HG02759 (cell line): ENCODE measurements at regions not wholly inside any gene's neighbourhood (a gene's known extent, or its start where the extent isn't known, plus 50 kb on each side); places are given as distances from the start of the nearest gene placed in this dataset.
"Not testable (repeated sequence)": the region's sequence is repeated elsewhere in the genome, so short reads cannot be mapped to it uniquely, and the experiment has no call there.

ENCODE experiments used
- ATAC-seq: cut with Tn5 transposase; IDR thresholded peaks from one replicate; pipeline ENCODE4 v1.9.1; 2021; ENCODE audit warnings: mild to moderate bottlenecking, moderate library complexity; ENCODE audit not compliant: unreplicated experiment

- not testable (repeated sequence) for ATAC-seq
Measured at GRCh38 chr20:30641522-30641921, 615.9 kb upstream of the DEFB115 start.

DNA sequence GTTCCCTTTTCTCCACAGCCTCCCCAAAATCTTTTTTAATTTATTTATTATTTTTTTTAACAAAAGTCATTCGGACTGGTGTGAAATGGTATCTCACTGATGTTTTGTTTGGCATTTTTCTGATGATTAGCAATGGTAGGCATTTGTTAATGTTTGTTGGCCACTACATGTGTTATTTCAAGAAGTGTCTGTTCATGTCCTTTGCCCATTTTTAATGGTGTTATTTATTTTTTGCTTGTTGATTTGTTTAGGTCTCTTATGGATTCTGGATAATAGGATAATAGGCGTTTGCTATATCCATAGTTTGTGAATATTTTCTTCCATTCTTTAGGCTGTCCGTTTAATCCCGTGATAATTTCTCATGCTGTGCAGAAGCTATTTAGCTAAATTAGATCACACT lies 596.5 kb upstream of the DEFB115 start:
- not testable (repeated sequence) for ATAC-seq

DNA sequence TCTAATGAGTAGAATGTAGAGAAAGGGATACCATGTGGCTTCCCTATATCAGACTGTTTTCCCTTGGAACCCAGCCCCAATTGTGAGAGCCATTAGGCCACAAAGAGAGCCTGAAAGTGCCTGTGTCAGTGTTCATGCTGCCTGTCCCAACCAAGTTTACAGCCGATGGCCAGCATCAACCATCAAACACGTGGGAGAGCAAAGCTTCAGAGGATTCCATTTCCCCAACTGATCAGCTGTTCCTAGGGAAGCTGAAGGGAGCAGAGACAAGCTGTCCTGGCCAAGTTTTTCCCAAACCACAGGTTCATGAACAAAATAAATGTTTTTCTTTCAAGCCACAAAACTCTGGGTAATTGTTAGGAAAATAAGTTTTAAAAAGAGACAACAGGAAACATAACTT lies 589.0 kb upstream of the DEFB115 start:
- ATAC-seq, result not testable (repeated sequence)

- not testable (repeated sequence) for ATAC-seq
Measured at GRCh38 chr20:30669330-30670029, 588.0 kb upstream of the DEFB115 start.

DNA sequence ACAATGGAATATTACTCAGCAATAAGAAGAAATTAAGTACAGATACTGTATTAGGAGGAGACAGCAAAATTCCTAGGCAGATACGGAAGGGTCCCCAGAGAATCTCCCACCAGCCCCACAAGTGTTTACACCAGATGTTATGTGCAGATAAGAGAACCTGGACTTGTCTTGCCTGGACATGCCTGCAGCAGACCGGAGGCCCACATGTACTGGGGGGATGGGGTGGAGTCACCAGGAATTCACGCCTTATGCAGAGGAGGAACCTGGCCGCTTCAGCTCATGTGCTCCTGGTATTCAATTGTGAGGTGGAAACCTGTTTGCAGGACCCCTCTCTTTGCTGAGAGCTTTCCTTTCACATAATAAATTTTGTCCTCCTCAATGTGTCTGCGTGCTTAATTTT lies 586.3 kb upstream of the DEFB115 start:
- not testable (repeated sequence) for ATAC-seq

DNA sequence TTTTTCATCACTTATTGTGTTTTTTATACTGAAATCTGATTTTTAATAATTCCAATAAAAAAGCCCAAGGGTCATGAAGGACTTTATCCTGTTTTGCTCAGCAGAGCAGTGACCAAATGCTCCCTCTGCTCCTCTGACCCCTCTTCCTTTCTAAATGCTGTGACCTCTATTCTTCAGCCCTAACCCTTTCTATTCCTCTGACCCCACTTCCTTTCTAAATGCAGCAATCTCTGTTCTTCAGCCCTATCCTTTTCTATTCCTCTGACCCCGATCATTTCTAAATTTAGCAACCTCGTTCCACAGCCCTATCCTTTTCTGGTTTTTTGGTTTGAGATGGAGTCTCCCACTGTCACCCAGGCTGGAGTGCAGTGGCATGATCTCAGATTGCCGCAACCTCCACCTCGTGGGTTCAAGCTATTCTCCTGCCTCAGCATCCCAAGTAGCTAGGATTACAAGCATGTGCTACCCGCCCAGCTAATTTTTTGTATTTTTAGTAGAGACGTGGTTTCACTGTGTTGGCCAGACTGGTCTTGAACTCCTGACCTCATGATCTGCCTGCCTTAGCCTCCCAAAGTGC lies 581.4 kb upstream of the DEFB115 start:
- not testable (repeated sequence) for ATAC-seq

GRCh38 chr20:30682236-30682635 lies 575.2 kb upstream of the DEFB115 start:
- ATAC-seq, result not testable (repeated sequence)

- ATAC-seq, result not testable (repeated sequence)
Measured at GRCh38 chr20:30712861-30713260, 544.6 kb upstream of the DEFB115 start.

- not testable (repeated sequence) for ATAC-seq
Measured at GRCh38 chr20:30719415-30720199, 537.9 kb upstream of the DEFB115 start.

DNA sequence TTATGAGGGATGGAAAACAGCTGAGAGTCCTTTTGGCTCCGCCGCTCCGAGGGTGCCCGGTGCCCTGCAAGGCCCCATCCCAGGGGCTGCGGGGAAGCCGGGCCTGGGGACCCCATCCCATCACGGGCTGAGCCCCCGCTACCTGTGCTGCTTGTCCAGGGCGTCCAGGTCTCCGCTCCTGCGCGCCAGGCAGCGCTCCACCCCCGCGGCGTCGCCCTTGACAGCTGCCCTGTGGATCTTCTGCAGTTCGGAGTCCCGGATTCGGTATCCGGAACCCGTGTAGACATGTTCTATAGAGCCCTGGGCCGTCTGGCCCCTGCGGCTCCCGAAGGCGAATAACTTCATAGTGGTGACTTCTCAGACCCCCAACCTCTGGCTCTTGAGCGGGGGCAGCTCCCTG lies 534.0 kb upstream of the DEFB115 start:
- not testable (repeated sequence) for ATAC-seq

GRCh38 chr20:30723934-30724687 lies 533.4 kb upstream of the DEFB115 start:
- not testable (repeated sequence) for ATAC-seq

- ATAC-seq, result not testable (repeated sequence)
Measured at GRCh38 chr20:30724688-30725074, 532.8 kb upstream of the DEFB115 start.

DNA sequence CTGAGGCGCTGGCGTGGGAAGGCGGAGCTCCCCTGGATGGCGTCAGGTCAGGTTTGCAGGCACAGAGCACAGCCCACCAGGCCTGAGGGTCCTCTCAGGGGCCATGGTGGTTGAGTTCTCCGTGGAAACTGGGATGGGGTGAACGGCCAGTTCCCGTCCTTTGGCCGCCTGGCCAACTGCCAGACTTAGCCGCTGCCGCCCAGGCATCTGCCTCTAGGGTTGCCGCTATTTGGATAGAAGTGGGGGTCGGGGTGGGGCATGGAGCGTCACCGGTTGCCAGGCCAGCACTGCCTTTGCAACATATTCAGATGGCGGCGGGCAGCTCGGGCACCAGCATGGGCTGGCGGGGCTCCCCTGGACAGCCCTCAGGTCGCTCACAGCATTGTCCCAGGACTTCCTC lies 532.3 kb upstream of the DEFB115 start:
- ATAC-seq, result not testable (repeated sequence)

- ATAC-seq, result not testable (repeated sequence)
Measured at GRCh38 chr20:30728271-30728885, 529.1 kb upstream of the DEFB115 start.
